Adrenal gland (tissue), 5 donors: ENCODE measurements at regions not wholly inside any gene's neighbourhood (a gene's known extent, or its start where the extent isn't known, plus 50 kb on each side); places are given as distances from the start of the nearest gene placed in this dataset.

ENCODE experiments used
- POLR2A ChIP-seq, 2 donors: fragments of 450-650 bp; IDR thresholded peaks; one replicate each; pipeline ENCODE4 v1.6.1; 2017; ENCODE audit warnings: antibody characterized with exemption in 2 of 2, mild to moderate bottlenecking in 2 of 2, moderate library complexity in 1 of 2
- TF ChIP-seq, protein P1 (sequence below), 6 experiments: fragments of 450-650 bp in 4 of 6; fragments of 200-600 bp in 2 of 6; sonication (generic) in 1 of 6; IDR thresholded peaks; 1 replicate in 5 of 6; 2 replicates in 1 of 6; pipeline versions ENCODE4 v1.5.1 to v1.8.0; 2016 to 2021; ENCODE audit warnings: antibody characterized with exemption in 6 of 6, mild to moderate bottlenecking in 2 of 6, moderate library complexity in 1 of 6
- donor health status: DM: no; HTN: no; CAD: no.

DNA sequence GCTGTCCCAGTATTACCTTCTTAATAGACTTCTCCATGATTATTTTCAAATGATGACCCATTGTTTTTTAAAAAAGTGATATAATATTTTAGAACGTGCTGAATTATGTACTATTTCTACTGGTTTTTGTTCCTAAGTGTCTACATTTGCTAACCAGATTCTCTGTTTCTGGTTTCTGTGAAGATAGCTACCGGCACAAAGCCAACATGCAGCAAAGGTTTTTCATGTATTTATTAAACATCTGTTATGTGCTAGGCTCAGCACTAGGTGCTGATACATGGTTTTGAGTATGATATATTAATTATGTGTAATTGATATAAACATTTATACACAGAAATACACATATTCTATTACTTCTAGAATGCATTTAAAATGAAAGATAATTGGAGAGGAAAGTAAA lies 1035.6 kb downstream of the PCDH17 start:
- TF ChIP-seq, protein P1, sequence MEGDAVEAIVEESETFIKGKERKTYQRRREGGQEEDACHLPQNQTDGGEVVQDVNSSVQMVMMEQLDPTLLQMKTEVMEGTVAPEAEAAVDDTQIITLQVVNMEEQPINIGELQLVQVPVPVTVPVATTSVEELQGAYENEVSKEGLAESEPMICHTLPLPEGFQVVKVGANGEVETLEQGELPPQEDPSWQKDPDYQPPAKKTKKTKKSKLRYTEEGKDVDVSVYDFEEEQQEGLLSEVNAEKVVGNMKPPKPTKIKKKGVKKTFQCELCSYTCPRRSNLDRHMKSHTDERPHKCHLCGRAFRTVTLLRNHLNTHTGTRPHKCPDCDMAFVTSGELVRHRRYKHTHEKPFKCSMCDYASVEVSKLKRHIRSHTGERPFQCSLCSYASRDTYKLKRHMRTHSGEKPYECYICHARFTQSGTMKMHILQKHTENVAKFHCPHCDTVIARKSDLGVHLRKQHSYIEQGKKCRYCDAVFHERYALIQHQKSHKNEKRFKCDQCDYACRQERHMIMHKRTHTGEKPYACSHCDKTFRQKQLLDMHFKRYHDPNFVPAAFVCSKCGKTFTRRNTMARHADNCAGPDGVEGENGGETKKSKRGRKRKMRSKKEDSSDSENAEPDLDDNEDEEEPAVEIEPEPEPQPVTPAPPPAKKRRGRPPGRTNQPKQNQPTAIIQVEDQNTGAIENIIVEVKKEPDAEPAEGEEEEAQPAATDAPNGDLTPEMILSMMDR (IDR thresholded peaks at IDR 0.05) = no peak
- no peak for TF ChIP-seq POLR2A (IDR thresholded peaks at IDR 0.05)
